GM23338 (cell line): ENCODE measurements at regions not wholly inside any gene's neighbourhood (a gene's known extent, or its start where the extent isn't known, plus 50 kb on each side); places are given as distances from the start of the nearest gene placed in this dataset.

Source experiments
- ATAC-seq: fragments of 200-7000 bp; cut with Tn5 transposase; 3 replicates; pipeline ENCODE4 v1.9.1; 2020
- DNase-seq: peaks from one replicate; pipeline ENCODE4 v3.0.0-alpha.2; 2015; ENCODE audit warnings: low spot score
- H2AFZ ChIP-seq: fragments of 200-600 bp; sonication (generic); 2 replicates; pipeline ENCODE4 v1.8.0; 2016; ENCODE audit warnings: antibody characterized with exemption, mild to moderate bottlenecking, moderate library complexity
- H3F3A ChIP-seq: fragments of 200-600 bp; sonication (generic); replicated peaks from 2 replicates; pipeline ENCODE4 v1.8.0; 2017; ENCODE audit warnings: antibody characterized with exemption, mixed run types, low read depth
- H3K27ac ChIP-seq: fragments of 200-600 bp; sonication (generic); 2 replicates; pipeline ENCODE4 v1.6.1; 2016; ENCODE audit warnings: low read depth
- H3K27me3 ChIP-seq: fragments of 200-600 bp; sonication (generic); 2 replicates; pipeline ENCODE4 v1.8.0; 2016; ENCODE audit warnings: mild to moderate bottlenecking, mixed run types, moderate library complexity; ENCODE audit not compliant: insufficient read depth
- H3K36me3 ChIP-seq: fragments of 200-600 bp; sonication (generic); 2 replicates; pipeline ENCODE4 v1.8.0; 2016; ENCODE audit warnings: mild to moderate bottlenecking; ENCODE audit not compliant: insufficient read depth
- H3K4me1 ChIP-seq: fragments of 200-600 bp; sonication (generic); 2 replicates; pipeline ENCODE4 v1.8.0; 2016; ENCODE audit warnings: mild to moderate bottlenecking, moderate library complexity; ENCODE audit not compliant: insufficient read depth
- H3K4me2 ChIP-seq: fragments of 200-600 bp; sonication (generic); 2 replicates; pipeline ENCODE4 v1.7.1; 2017; ENCODE audit warnings: mixed run types
- H3K4me3 ChIP-seq: fragments of 200-600 bp; sonication (generic); 2 replicates; pipeline ENCODE4 v1.6.1; 2016; ENCODE audit warnings: mixed run types
- H3K79me2 ChIP-seq: fragments of 200-600 bp; sonication (generic); replicated peaks from 2 replicates; pipeline ENCODE4 v1.8.0; 2017; ENCODE audit warnings: mild to moderate bottlenecking; ENCODE audit not compliant: insufficient read depth
- H3K9me2 ChIP-seq: fragments of 200-600 bp; sonication (generic); 2 replicates; pipeline ENCODE4 v1.8.0; 2017; ENCODE audit not compliant: insufficient read depth
- H4K20me1 ChIP-seq: fragments of 200-600 bp; sonication (generic); replicated peaks from 2 replicates; pipeline ENCODE4 v1.8.0; 2017; ENCODE audit warnings: mild to moderate bottlenecking; ENCODE audit not compliant: insufficient read depth
- H3K27ac Mint-ChIP-seq: 2 replicates; pipeline ENCODE4 v1.8.0; 2020; ENCODE audit warnings: inconsistent platforms, mild to moderate bottlenecking, moderate library complexity, mixed read lengths
- H3K27me3 Mint-ChIP-seq: 3 replicates; pipeline ENCODE4 v1.8.0; 2022; ENCODE audit warnings: low read depth, mild to moderate bottlenecking, moderate library complexity, mixed read lengths, inconsistent platforms; ENCODE audit not compliant: insufficient read depth, poor library complexity
- H3K36me3 Mint-ChIP-seq: 3 replicates; pipeline ENCODE4 v1.8.0; 2021; ENCODE audit warnings: low read depth, mild to moderate bottlenecking, inconsistent platforms, moderate library complexity, mixed read lengths
- H3K4me1 Mint-ChIP-seq: 3 replicates; pipeline ENCODE4 v1.8.0; 2020; ENCODE audit warnings: mild to moderate bottlenecking, inconsistent platforms, mixed read lengths
- H3K4me3 Mint-ChIP-seq: 3 replicates; pipeline ENCODE4 v1.8.0; 2021; ENCODE audit warnings: moderate library complexity, mild to moderate bottlenecking, inconsistent platforms, mixed read lengths
- H3K9me3 Mint-ChIP-seq: 3 replicates; pipeline ENCODE4 v1.8.0; 2020; ENCODE audit warnings: moderate library complexity, mild to moderate bottlenecking, inconsistent platforms, mixed read lengths
- CREB1 ChIP-seq: fragments of 250-450 bp; sonication (Bioruptor Pico); IDR thresholded peaks from 2 replicates; pipeline ENCODE4 v1.5.0; 2020; ENCODE audit warnings: low read depth, mild to moderate bottlenecking, moderate library complexity
- CTCF ChIP-seq, 2 experiments: fragments of 200-600 bp in 1 of 2; sonication (generic) in 1 of 2; conservative IDR thresholded peaks; 2 replicates each; pipeline versions ENCODE4 v1.5.1 to v1.6.1; 2016 to 2017; ENCODE audit warnings: antibody characterized with exemption in 2 of 2, low read depth in 2 of 2, mild to moderate bottlenecking in 2 of 2, moderate library complexity in 1 of 2
- ETS1 ChIP-seq: IDR thresholded peaks from 2 replicates; pipeline ENCODE4 v1.6.1; 2016; ENCODE audit warnings: antibody characterized with exemption
- EZH2 ChIP-seq: fragments of 200-600 bp; sonication (generic); IDR thresholded peaks from one replicate; pipeline ENCODE4 v1.8.0; 2017; ENCODE audit warnings: antibody characterized with exemption, mild to moderate bottlenecking, low read depth; ENCODE audit not compliant: unreplicated experiment
- EZH2phosphoT487 ChIP-seq: fragments of 200-600 bp; sonication (generic); IDR thresholded peaks from one replicate; pipeline ENCODE4 v1.8.1; 2018; ENCODE audit warnings: antibody characterized with exemption; ENCODE audit not compliant: unreplicated experiment
- JUNB ChIP-seq: IDR thresholded peaks from one replicate; pipeline ENCODE4 v1.6.1; 2016; ENCODE audit warnings: antibody characterized with exemption; ENCODE audit not compliant: unreplicated experiment
- NANOG ChIP-seq: IDR thresholded peaks from 2 replicates; pipeline ENCODE4 v1.6.1; 2016; ENCODE audit warnings: antibody characterized with exemption, borderline replicate concordance
- POLR2AphosphoS5 ChIP-seq: IDR thresholded peaks from 2 replicates; pipeline ENCODE4 v1.6.1; 2016; ENCODE audit warnings: antibody characterized with exemption, low read depth
- REST ChIP-seq: IDR thresholded peaks from one replicate; pipeline ENCODE4 v1.6.1; 2018; ENCODE audit warnings: antibody characterized with exemption; ENCODE audit not compliant: unreplicated experiment
- STAT1 ChIP-seq: IDR thresholded peaks from one replicate; pipeline ENCODE4 v1.6.1; 2016; ENCODE audit warnings: antibody characterized with exemption; ENCODE audit not compliant: unreplicated experiment
- ZNF114 ChIP-seq: fragments of 250-450 bp; sonication (Bioruptor Pico); IDR thresholded peaks from 2 replicates; pipeline ENCODE4 v1.5.0; 2020; ENCODE audit warnings: mild to moderate bottlenecking, moderate library complexity
- ZNF331 ChIP-seq: fragments of 250-450 bp; sonication (Bioruptor Pico); IDR thresholded peaks from 2 replicates; pipeline ENCODE4 v1.5.0; 2020; ENCODE audit warnings: low read depth, mild to moderate bottlenecking, moderate library complexity
- ZNF462 ChIP-seq: fragments of 250-450 bp; sonication (Bioruptor Pico); IDR thresholded peaks from 2 replicates; pipeline ENCODE4 v1.5.0; 2020; ENCODE audit warnings: mild to moderate bottlenecking, moderate library complexity

GRCh38 chr4:23114538-23114937 is 421.8 kb downstream of the GBA3 start:
- TF ChIP-seq REST (no peak), JUNB (no peak), EZH2phosphoT487 (no peak), STAT1 (no peak), NANOG (no peak), CTCF (conservative IDR thresholded peaks at IDR 0.05; ENCODE audit: low read depth in 2 of 2) (no peak), ZNF331 (no peak), ZNF462 (CRISPR knock-in tag) (no peak), CREB1 (CRISPR knock-in tag) (no peak), EZH2 (no peak), ZNF114 (CRISPR knock-in tag) (no peak), ETS1 (no peak), POLR2AphosphoS5 (no peak)
- DNase-seq (no peak), ATAC-seq (no peak)
- Mint-ChIP-seq H3K27me3 (peaks cover 1% of the 10 kb centered on the region), H3K9me3 (no peaks in the 10 kb centered on the region; the same call in 2 of the 3 replicates), H3K27ac (no peak overlapping the region), H3K36me3 (no peaks in the 10 kb centered on the region), H3K4me1 (no peaks in the 10 kb centered on the region), H3K4me3 (no peak overlapping the region)
- no peak overlapping the region for H3K4me2 ChIP-seq
- no peak overlapping the region for H3K27ac ChIP-seq
- H4K20me1 ChIP-seq: no peaks in the 10 kb centered on the region
- H3K79me2 ChIP-seq: no peaks in the 10 kb centered on the region
- no peak overlapping the region for H3K4me3 ChIP-seq
- no peak overlapping the region for H2AFZ ChIP-seq
- H3K4me1 ChIP-seq: no peaks in the 10 kb centered on the region
- H3K9me2 ChIP-seq: no peaks in the 10 kb centered on the region
- no peaks in the 10 kb centered on the region for H3K27me3 ChIP-seq
- H3F3A ChIP-seq: no peaks in the 10 kb centered on the region
- H3K36me3 ChIP-seq: no peaks in the 10 kb centered on the region
